DMS153 treated with DMSO at 0.1 percent for 48 hours (cell line): ENCODE measurements at regions not wholly inside any gene's neighbourhood (a gene's known extent, or its start where the extent isn't known, plus 50 kb on each side); places are given as distances from the start of the nearest gene placed in this dataset.

Experiments used
- DNase-seq: peaks from one replicate; lab custom pipeline; 2025; ENCODE audit not compliant: unreplicated experiment; lab: John Stamatoyannopoulos, UW

GRCh38 chr12:91606662-91607377, 424.2 kb upstream of the DCN start:
- no peak for DNase-seq

DNA sequence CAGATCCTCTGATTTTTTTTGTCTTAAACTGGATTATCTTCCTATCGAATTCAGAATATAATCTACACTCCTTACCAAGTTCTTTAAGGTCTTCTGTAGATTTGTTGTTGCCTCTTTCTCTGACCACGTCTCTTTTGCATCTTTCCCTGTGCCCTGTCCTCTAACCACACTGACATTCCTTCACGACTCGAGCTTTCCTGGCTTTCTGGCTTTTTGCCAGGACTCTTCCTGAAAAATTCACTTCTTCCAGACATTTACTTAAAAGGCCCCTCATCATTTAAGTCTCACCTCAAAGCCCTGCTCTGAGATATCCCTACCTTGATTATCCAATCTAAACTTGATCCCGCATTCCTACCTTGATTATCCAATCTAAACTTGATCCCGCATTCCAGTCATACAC, 422.3 kb upstream of the DCN start:
- no peak for DNase-seq

DNA sequence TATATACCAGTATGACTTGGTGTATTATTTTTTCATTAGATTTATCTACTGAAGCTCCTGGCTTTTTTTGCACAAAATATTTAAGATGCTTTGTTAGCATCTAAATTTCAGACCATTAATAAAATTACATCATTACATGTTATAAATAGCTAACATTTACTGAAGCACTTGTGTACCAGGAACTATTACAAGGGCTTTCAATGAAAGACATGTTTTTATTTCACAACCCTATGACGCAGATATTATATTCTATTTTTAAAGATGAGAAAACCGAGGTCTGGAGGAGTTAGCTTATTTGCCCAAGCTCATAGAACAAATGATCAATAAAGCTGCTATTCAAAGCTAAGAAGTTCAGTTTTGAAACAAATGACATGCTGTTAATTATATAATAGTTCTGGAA, 420.4 kb upstream of the DCN start:
- no peak for DNase-seq

GRCh38 chr12:91601054-91601453, 418.4 kb upstream of the DCN start:
- DNase-seq = no peak

DNA sequence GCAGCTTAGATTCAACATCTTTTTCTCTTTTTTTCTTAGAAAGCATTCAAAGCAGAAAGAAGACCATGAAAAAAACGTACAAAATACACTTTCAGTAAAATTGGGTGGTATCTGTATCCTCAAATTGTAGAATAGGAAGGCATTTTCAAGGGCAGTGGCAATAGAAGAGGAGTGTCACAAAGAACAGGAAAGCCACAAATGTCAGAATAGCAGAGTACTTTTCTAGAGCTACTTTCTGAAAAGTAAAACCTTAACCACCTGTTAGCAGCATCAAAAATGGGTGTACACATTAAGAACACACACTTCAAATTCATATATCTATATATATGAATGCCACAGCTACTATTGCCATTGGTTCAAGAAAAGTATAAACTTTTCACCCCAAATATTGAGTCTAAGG, 412.1 kb upstream of the DCN start:
- DNase-seq = no peak

DNA sequence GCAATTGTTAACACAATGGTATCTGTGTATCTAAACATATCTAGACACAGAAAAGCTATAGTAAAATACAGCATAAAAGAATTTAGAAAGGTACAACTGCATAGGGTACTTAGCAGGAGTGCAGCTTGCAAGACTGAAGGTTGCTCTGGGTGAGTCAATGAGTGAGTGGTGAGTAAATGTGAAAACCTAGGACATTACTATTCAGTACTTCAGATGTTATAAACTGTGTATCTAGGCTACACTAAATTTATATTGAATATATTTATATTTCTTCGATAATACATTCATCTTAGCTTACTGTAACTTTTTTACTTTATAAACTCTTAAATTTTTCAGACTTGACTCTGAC, 409.0 kb upstream of the DCN start:
- DNase-seq = no peak

DNA sequence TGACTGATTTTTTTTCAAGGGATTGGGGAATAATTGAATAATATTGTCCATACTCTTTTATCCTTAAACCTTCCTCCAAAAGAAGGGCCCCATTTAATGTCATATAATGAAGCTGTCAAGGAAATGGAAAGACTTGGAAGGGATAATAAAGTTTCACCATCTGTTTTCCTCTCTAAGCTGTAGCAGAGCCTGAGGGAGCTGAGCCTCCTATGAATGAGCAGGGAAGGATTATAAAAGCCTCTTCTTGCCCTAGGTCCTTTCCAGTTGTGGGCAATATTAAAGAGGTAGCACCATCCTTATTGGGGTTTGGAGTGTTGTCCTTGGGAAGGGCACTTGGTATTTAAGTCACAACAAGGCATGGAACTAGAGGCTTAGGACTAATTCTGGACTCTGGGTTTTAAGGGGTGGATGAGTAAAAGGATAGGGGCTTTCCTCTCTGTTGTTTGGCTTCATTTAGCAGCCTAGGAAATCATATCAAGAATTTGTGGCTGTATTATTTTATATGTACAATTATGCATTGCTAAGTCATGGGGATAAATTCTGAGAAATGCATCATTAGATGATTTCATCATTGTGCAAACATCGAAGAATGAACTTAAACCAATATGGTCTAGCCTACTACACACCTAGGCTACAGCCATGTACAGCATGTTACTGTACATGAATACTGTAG, 408.5 kb upstream of the DCN start:
- DNase-seq = no peak

DNA sequence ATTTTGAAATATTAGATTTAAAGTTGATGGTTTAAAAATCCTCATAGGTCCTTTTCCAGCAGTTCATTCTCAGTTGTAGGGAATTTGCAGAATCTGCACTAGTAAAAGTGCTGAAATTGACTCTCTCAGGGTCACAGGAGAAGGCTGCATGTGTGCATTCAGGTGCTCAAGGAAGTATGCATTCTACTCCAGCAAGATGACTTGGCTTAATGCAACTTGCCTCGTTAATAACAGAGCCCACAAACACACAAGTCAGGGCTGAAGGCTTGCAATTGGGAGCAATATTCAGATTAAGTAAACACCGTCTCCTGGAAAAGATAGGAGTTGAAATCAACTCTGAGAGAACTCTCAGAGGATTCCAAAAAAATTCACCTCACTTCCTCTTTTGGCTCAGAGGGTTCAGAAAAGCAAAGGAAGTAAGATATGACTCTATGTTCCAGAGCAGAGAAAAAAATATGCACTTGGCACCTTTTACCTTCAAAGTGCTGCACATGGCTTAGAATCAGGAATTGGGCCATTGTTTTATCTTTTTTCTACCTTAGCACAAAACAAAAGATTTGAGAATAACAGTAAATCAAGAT, 406.3 kb upstream of the DCN start:
- no peak for DNase-seq

- no peak for DNase-seq
Observed at GRCh38 chr12:91586015-91586414, 403.4 kb upstream of the DCN start.

DNA sequence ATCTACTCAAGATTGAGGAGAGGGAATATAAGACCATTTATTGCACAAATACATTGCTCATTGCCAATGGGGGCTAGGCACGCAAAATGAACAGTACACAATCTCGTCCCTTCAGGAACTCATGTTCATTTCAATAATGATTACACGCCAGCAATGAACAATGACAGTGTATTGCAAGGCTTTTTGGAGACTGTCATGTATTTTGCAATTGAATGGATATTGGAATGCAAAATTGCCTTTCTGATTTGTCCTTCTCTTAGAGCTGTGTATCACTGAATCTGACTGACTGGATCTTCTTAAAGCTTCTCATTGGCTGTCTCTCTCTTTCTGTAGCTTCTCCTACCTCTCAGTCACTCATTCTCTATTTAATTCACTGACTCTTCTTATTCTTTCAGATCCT, 400.2 kb upstream of the DCN start:
- no peak for DNase-seq

GRCh38 chr12:91579516-91580263, 397.1 kb upstream of the DCN start:
- no peak for DNase-seq

DNA sequence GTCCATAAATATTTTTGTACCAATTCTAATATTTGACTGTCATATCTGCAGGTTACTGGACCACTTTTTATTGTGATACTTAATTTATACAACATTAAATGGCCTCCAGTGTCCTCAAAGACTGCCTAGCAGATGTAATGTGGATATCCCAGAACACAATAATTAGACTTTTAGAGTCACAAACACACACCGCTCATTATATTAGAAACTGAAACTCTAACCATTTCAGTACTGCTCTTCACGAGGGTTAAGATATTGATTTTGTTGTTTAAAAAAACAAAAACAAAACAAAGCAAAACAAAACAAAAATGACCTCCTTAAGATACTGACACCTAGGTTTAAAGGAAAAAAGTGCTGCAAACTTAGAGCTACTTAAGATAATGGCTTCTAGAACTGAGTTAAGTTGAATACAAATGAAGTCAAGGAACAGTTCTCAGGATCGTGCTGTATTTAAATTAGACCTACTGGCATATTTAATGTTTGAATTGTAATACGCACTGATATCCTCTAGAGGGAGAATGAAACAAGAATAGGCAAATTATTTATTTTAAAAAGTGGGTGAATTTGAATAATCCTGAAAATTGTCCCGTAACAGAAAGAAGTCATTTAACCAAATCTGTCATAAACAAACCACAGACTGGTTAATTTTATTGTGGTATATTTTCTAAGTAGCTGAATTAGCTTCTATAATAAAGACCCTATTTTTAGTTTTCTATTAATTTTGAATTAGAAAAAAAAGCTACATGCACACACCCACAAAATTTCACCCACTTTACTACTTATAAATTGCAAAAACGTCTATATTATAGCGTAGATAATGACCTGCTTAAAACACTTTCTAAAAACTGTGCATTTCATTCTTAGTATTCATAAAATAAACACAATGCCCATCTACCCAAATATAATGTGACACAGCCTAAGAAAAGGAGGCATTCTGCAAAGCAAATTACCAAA, 395.2 kb upstream of the DCN start:
- DNase-seq = no peak

GRCh38 chr12:91576432-91576831, 393.8 kb upstream of the DCN start:
- DNase-seq = no peak

GRCh38 chr12:91575630-91576029, 393.0 kb upstream of the DCN start:
- DNase-seq = no peak

- no peak for DNase-seq
Observed at GRCh38 chr12:91574975-91575374, 392.4 kb upstream of the DCN start.

DNA sequence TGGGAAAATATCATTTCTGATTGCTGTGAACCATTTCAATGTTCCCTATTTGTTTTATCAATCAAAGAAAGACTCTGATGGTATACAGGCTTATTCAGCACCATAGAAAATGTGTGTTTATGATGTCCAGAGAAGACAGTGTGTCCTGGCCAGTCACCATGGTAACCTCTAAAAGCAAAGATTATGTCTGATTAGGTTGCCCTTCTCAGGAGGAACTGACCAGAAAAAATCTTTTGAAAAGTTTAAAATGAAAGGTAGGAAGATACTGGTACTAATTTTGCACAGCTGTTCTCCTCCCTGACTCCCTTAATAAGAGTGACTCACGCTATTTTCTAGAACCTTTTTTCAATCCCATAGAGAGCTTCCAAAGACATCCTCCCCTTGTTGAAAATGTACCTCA, 391.8 kb upstream of the DCN start:
- DNase-seq = no peak

DNA sequence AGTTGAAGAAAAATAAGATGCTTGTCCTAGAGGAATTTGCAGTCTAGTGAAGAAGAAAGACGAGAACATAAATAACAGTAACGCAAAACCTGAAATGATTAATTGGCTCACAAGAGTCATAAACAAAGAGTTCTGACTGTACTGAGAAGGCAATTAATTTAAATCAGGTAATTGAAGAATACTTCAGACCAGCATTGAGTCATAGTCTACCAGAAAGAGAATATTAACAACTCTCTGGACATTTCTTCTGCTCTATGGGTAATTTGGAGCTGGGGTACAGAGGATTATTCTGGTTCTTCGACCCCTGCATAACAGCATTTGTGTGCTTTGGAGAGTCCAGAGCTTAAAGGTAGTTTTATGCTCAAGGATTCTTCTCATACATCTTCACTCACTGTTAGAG, 390.3 kb upstream of the DCN start:
- no peak for DNase-seq

DNA sequence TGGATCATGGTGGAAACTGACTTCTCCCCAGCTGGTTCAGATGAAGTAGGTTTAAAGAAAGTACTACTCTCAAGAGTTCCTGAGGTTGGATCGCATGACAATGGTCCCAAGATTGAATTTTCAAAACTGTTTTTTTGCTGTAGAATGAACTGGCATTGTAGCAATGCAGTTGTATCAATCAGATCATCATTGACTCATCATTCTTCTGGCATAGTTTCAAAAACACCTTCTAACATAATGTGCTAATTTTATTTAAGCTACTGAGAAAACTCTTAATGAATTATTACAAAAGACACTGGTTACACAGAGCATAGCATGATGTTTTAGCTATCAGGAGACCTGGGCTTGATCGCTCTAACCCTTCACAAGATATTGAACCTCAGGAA, 384.5 kb upstream of the DCN start:
- no peak for DNase-seq

- no peak for DNase-seq
Observed at GRCh38 chr12:91566328-91567099, 383.9 kb upstream of the DCN start.

GRCh38 chr12:91565846-91566245, 383.2 kb upstream of the DCN start:
- no peak for DNase-seq
